CD14-positive monocyte (primary cell): ENCODE measurements at regions not wholly inside any gene's neighbourhood (a gene's known extent, or its start where the extent isn't known, plus 50 kb on each side); places are given as distances from the start of the nearest gene placed in this dataset. TPM values are rescaled to one million over a fixed set of nuclear protein-coding genes. Genes with fewer than 3 reads are reported as not detected.

ENCODE experiments used
- DNase-seq, 3 donors: peaks; one replicate each; pipeline ENCODE4 v3.0.0-alpha.2; 2011 to 2022
- H2AFZ ChIP-seq: 2 replicates; pipeline ENCODE4 v1.6.0; 2012; ENCODE audit warnings: mild to moderate bottlenecking, low read depth, low read length, inconsistent platforms; ENCODE audit not compliant: insufficient read depth, poor library complexity, severe bottlenecking
- H3K27ac ChIP-seq, 2 donors: 1 replicate in 1 of 2; 2 replicates in 1 of 2; pipeline ENCODE4 v1.5.1; 2012 to 2013; ENCODE audit warnings: low read length in 2 of 2, control low read depth in 1 of 2, inconsistent platforms in 1 of 2, low read depth in 1 of 2, mild to moderate bottlenecking in 1 of 2
- H3K27me3 ChIP-seq, 2 donors: one replicate each; pipeline versions ENCODE4 v1.6.0 to v1.6.1; 2011 to 2013; ENCODE audit warnings: low read length in 2 of 2; ENCODE audit not compliant: control insufficient read depth in 2 of 2, insufficient read depth in 2 of 2
- H3K36me3 ChIP-seq, 2 donors: replicated peaks in 1 of 2; 1 replicate in 1 of 2; 2 replicates in 1 of 2; pipeline versions ENCODE4 v1.5.1 to v1.6.1; 2012 to 2013; ENCODE audit warnings: low read length in 2 of 2, control low read depth in 1 of 2, inconsistent platforms in 1 of 2, mild to moderate bottlenecking in 1 of 2; ENCODE audit not compliant: insufficient read depth in 2 of 2, control insufficient read depth in 1 of 2
- H3K4me1 ChIP-seq, 2 donors: 1 replicate in 1 of 2; 2 replicates in 1 of 2; pipeline versions ENCODE4 v1.5.1 to v1.6.1; 2012 to 2013; ENCODE audit warnings: low read length in 2 of 2, control low read depth in 1 of 2, inconsistent platforms in 1 of 2, mild to moderate bottlenecking in 1 of 2, moderate library complexity in 1 of 2; ENCODE audit not compliant: insufficient read depth in 2 of 2, control insufficient read depth in 1 of 2
- H3K4me2 ChIP-seq: replicated peaks from 2 replicates; pipeline ENCODE3; 2012; ENCODE audit warnings: low read length, moderate library complexity, mild to moderate bottlenecking; ENCODE audit not compliant: poor library complexity, severe bottlenecking; ENCODE audit errors: extremely low read depth
- H3K4me3 ChIP-seq, 3 experiments: fragments of 200-600 bp in 1 of 3; sonication (generic) in 1 of 3; replicated peaks in 1 of 3; 1 replicate in 2 of 3; 2 replicates in 1 of 3; pipeline ENCODE4 v1.5.1; 2011 to 2013; ENCODE audit warnings: low read length in 3 of 3, mild to moderate bottlenecking in 3 of 3, control low read depth in 2 of 3, low read depth in 2 of 3, inconsistent platforms in 1 of 3, moderate library complexity in 1 of 3
- H3K79me2 ChIP-seq: 2 replicates; pipeline ENCODE4 v1.6.0; 2012; ENCODE audit warnings: mild to moderate bottlenecking, control low read depth, inconsistent platforms, low read length, moderate library complexity; ENCODE audit not compliant: insufficient read depth
- H3K9ac ChIP-seq: 2 replicates; pipeline ENCODE4 v1.6.0; 2017; ENCODE audit warnings: low read length, mild to moderate bottlenecking; ENCODE audit not compliant: insufficient read depth, poor library complexity, severe bottlenecking
- H3K9me3 ChIP-seq, 2 donors: replicated peaks in 1 of 2; 1 replicate in 1 of 2; 2 replicates in 1 of 2; pipeline versions ENCODE4 v1.5.1 to v1.6.1; 2012 to 2013; ENCODE audit warnings: low read length in 2 of 2, control low read depth in 1 of 2; ENCODE audit not compliant: control insufficient read depth in 1 of 2, insufficient read depth in 1 of 2
- H4K20me1 ChIP-seq: 2 replicates; pipeline ENCODE4 v1.6.0; 2012; ENCODE audit warnings: mild to moderate bottlenecking, low read length, control low read depth, moderate library complexity; ENCODE audit not compliant: insufficient read depth
- H3K27ac Mint-ChIP-seq, 7 donors: one replicate each; pipeline ENCODE4 v1.8.0; 2020; ENCODE audit warnings: mild to moderate bottlenecking in 7 of 7, mixed read lengths in 7 of 7, moderate library complexity in 6 of 7, inconsistent platforms in 2 of 7
- H3K27me3 Mint-ChIP-seq, 3 donors: one replicate each; pipeline ENCODE4 v1.8.0; 2021 to 2022; ENCODE audit warnings: low read depth in 3 of 3, mild to moderate bottlenecking in 3 of 3, mixed read lengths in 3 of 3, moderate library complexity in 3 of 3, inconsistent platforms in 1 of 3
- H3K36me3 Mint-ChIP-seq, 2 donors: one replicate each; pipeline ENCODE4 v1.8.0; 2020; ENCODE audit warnings: mixed read lengths in 2 of 2, inconsistent platforms in 1 of 2, mild to moderate bottlenecking in 1 of 2
- H3K4me1 Mint-ChIP-seq: one replicate; pipeline ENCODE4 v1.8.0; 2020; ENCODE audit warnings: mild to moderate bottlenecking, mixed read lengths
- H3K4me3 Mint-ChIP-seq, 2 donors: one replicate each; pipeline ENCODE4 v1.8.0; 2020; ENCODE audit warnings: mild to moderate bottlenecking in 2 of 2, mixed read lengths in 2 of 2, moderate library complexity in 1 of 2
- H3K9me3 Mint-ChIP-seq, 7 donors: one replicate each; pipeline ENCODE4 v1.8.0; 2020 to 2022; ENCODE audit warnings: mixed read lengths in 7 of 7, mild to moderate bottlenecking in 6 of 7, moderate library complexity in 6 of 7, inconsistent platforms in 2 of 7
- WGBS: methylation state at CpG from one replicate; pipeline ENCODE4 v1.1.5; 2013; ENCODE audit warnings: missing lambda C conversion rate; ENCODE audit not compliant: insufficient coverage; 5-methylcytosine and 5-hydroxymethylcytosine counted together
- intact Hi-C, 2 donors: fragments of 100-400 bp; cut with micrococcal nuclease; formaldehyde crosslinking; loops; one replicate each; pipeline versions ENCODE4 v1.15.0 to v1.15.1; 2023
- small RNA-seq: library from RNA; depleted of rRNA; stranded (forward); fragments of <200 nt; gene quantifications from one replicate; pipeline ENCODE3, GENCODE V24; 2012; ENCODE audit warnings: low read depth; ENCODE audit not compliant: insufficient read length
- TF ChIP-seq, protein P1 (sequence below): fragments of 200-600 bp; IDR thresholded peaks from one replicate; pipeline ENCODE4 v1.8.0; 2022; ENCODE audit warnings: antibody characterized with exemption, mild to moderate bottlenecking

DNA sequence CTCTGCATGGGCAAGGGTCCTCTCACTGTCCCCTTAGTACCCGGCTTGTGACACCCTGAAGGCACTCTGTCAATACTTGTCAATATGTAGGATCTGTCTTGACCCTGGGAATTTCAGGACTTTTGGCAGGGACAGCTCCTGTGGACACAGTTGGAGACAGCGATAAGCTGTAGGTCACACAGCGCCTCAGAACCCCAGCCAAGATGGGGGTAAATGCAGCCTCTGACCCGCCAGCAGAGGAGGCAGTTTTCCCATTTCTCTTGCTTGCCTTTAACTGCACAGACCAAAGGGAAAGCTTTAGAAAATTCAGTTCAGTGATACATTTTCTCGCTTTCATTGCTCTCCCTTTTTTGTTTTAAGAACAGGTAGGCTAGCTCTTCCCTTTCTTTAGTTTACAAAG lies 54.8 kb upstream of the KLHL29 start:
- no peak overlapping the region for H3K27ac ChIP-seq
- Mint-ChIP-seq H3K9me3 (peaks cover 0 to 1% (median 0%) of the 10 kb centered on the region in 7 donors), H3K27ac (no peak overlapping the region), H3K4me3 (no peak overlapping the region), H3K4me1 (no peaks in the 10 kb centered on the region), H3K27me3 (peaks cover 3 to 10% (median 4%) of the 10 kb centered on the region in 3 donors), H3K36me3 (no peaks in the 10 kb centered on the region)
- H3K9me3 ChIP-seq: no peaks in the 10 kb centered on the region
- no CpG with 5 or more reads among the region's 5 CpGs for WGBS
- no peak overlapping the region for H3K4me3 ChIP-seq
- no peak overlapping the region for H3K4me2 ChIP-seq
- no peaks in the 10 kb centered on the region for H3K4me1 ChIP-seq
- no peak overlapping the region for H2AFZ ChIP-seq
- no peaks in the 10 kb centered on the region for H4K20me1 ChIP-seq
- intact Hi-C loops: no loop called here
- TF ChIP-seq, protein P1, sequence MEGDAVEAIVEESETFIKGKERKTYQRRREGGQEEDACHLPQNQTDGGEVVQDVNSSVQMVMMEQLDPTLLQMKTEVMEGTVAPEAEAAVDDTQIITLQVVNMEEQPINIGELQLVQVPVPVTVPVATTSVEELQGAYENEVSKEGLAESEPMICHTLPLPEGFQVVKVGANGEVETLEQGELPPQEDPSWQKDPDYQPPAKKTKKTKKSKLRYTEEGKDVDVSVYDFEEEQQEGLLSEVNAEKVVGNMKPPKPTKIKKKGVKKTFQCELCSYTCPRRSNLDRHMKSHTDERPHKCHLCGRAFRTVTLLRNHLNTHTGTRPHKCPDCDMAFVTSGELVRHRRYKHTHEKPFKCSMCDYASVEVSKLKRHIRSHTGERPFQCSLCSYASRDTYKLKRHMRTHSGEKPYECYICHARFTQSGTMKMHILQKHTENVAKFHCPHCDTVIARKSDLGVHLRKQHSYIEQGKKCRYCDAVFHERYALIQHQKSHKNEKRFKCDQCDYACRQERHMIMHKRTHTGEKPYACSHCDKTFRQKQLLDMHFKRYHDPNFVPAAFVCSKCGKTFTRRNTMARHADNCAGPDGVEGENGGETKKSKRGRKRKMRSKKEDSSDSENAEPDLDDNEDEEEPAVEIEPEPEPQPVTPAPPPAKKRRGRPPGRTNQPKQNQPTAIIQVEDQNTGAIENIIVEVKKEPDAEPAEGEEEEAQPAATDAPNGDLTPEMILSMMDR: no peak
- H3K79me2 ChIP-seq: no peaks in the 10 kb centered on the region
- no peaks in the 10 kb centered on the region for H3K36me3 ChIP-seq
- no peak overlapping the region for H3K9ac ChIP-seq
- no peak for DNase-seq
- no peaks in the 10 kb centered on the region for H3K27me3 ChIP-seq

Small RNA genes in the stretch of these regions (small RNA-seq; reads per million reads assigned to genes)
- gene AC099799.1 (not detected), gene RN7SL117P (not detected), gene RNA5SP87 (not detected)
